Stimulated activated CD4-positive, alpha-beta T cell treated with anti-CD3 and anti-CD28 coated beads, Interleukin-12 subunit alpha, Interleukin-12 subunit beta, amount 100 ng/mL, for 48 hours (primary cell): ENCODE measurements at regions not wholly inside any gene's neighbourhood (a gene's known extent, or its start where the extent isn't known, plus 50 kb on each side); places are given as distances from the start of the nearest gene placed in this dataset.
"Not testable (repeated sequence)": the region's sequence is repeated elsewhere in the genome, so short reads cannot be mapped to it uniquely, and the experiment has no call there.

Source experiments
- DNase-seq, 3 donors: peaks; one replicate each; pipeline ENCODE4 v3.0.0-alpha.2; 2020; ENCODE audit warnings: low read depth in 2 of 3, low spot score in 1 of 3

- DNase-seq, result not testable (repeated sequence)
These were observed 82.7 kb downstream of the TFRC start for GRCh38 chr3:195999176-195999575.

- DNase-seq, result not testable (repeated sequence)
These were observed 85.6 kb downstream of the TFRC start for GRCh38 chr3:195996314-195996713.

DNA sequence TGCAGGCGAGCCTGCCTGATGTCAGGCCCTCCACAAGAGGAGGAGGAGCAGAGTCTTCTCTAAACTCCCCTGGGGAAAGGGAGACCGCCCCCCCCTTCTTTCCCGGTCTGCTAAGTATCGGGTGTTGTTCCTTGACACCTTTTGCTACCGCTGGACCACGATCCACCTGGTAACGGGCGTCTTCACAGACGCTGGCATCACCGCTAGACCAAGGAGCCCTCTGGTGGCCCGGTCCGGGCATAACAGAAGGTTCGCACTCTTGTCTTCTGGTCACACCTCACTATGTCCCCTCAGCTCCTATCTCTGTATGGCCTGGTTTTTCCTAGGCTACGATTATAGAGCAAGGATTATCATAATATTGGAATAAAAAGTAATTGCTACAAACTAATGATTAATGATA lies 86.0 kb upstream of the TNK2 start:
- DNase-seq, result peak; percentile 45 to 59 (median 48)

DNA sequence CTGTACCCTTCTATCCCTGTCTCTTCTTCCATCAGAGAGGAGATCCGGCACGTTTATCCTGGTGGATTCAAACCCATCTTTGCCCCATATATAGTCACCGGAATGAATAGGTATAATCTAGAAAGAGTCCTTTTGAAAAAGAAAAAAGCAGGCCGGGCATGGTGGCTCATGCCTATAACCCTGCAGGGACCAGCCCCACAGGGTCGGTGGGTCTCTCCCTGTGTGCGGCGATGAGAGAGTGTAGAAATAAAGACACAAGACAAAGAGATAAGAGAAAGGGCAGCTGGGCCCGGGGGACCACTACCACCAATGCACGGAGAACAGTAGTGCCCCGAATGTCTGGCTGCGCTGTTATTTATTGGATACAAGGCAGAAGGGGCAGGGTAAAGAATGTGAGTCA lies 85.3 kb upstream of the TNK2 start:
- DNase-seq, result not testable (repeated sequence)

GRCh38 chr3:195992956-195993595 lies 84.7 kb upstream of the TNK2 start:
- not testable (repeated sequence) for DNase-seq

DNA sequence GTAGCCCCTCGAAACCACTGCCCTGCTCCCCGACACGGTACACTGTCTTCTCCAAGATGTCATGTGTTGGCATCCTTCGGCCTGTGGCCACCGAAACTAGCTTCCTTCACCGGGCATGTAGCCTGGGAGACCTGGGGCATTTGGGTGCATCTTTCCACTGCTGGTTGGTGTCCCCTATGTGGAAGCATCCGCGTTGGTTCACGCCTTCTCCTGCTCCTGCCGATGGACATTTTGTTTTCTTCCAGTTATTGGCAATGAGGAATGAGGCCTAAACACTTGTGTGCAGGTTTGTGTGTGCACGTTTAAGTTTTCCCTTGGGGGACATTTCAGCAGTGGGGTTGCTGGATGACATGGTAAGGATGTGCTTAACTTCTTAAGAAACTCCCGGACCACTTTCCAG lies 83.6 kb upstream of the TNK2 start:
- DNase-seq, result not testable (repeated sequence)

DNA sequence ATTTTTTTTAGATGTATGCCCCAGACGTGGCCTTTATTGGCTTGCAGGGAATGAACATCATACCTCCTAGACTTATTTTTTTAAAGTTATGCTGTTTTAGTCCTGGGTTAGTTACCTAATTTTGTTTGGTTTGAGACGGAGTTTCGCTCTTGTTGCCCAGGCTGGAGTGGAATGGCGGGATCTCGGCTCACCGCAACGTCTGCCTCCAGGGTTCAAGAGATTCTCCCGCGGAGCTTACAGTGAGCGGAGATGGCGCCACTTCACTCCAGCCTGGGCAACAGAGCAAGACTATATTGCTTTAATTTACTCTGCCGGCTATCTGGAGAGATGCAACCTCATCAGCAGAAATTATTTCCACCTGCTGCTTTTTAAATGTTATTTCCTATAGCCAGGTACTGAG lies 82.9 kb upstream of the TNK2 start:
- not testable (repeated sequence) for DNase-seq

DNA sequence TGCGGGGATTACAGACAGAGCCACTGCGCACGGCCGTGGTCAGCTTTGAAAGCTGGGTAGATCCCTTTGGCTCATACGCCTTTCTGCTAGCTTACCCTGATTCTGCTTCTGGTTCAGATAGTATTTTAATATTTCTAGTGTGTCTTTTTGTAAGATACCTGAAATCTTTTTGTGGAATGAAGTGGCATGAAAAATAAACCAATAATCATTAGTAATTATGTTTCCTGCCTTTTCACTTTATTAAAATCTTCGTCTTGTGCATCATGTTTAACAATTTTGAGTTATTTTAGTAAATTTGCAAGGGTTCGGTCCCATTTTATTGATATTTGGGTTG lies 82.5 kb upstream of the TNK2 start:
- DNase-seq, result not testable (repeated sequence)

DNA sequence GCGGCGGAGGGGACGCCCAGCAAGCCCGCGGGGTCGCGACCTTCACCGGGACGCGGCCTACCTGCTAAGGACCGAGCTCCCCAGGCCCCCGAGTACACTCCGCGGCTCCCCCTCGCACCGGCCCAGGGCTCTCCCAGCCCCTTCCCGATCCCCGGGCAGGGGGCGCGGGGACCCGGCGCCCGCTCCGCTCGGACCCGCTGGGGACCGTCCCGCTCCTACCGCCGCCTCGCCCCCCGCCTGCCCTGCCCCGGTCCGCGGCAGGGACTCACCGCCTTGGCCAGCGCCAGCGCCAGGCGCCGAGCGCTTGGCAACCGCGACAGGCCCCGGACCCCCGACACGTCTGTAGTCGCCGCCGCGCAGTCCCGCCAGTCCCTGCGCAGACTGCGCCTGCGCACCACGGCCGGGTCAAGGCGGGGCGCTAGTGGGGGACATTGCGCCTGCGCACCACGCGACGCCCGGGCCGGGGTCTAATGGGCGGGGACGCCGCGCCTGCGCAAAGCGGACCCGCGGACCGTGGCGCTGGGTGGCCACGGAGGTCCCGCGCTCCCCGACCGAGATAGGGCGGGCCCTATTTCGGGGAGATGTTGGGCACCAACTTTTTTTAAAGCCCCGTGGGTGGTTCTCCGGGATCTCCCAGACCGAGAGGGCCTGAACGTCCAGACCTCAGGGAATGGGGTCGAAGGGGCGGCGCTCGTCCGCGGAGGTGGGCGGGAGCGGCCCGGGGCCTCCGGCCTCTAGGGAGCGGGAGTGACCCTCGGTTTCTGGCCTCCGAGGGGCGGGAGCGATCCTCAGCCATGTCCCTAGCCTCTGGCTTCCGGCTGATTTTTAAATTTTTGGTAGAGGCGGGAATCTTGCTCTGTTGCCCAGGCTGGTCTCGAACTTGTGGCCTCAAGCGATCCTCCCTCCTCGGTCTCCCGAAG lies 81.8 kb upstream of the TNK2 start:
- peak; percentile 86 to 93 (median 90) for DNase-seq

- peak in 1 of 3 donors; percentile 18 for DNase-seq
These were observed 81.0 kb upstream of the TNK2 start for GRCh38 chr3:195989197-195989920.

DNA sequence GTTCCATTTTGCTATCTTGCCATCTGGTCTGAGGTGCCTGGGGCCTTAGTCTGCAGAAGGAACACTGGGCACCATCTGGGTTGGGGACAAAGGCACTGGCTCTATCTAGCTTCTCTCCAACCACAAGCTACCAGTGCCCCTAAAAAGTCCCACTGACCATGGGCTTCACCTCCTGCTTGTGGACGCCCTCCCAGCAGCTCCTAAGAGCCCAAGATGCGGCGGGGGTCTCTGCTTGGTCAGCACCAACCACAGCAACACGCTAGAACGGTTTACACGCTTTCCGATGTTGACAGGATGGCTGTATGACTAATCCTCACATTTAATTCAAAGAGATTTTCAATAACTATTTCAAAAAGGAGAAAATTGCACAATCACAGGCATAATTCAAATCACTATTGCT lies 80.4 kb upstream of the TNK2 start:
- not testable (repeated sequence) for DNase-seq

- not testable (repeated sequence) for DNase-seq
These were observed 78.7 kb upstream of the TNK2 start for GRCh38 chr3:195987001-195987400.

GRCh38 chr3:195986576-195986975 lies 78.2 kb upstream of the TNK2 start:
- not testable (repeated sequence) for DNase-seq

DNA sequence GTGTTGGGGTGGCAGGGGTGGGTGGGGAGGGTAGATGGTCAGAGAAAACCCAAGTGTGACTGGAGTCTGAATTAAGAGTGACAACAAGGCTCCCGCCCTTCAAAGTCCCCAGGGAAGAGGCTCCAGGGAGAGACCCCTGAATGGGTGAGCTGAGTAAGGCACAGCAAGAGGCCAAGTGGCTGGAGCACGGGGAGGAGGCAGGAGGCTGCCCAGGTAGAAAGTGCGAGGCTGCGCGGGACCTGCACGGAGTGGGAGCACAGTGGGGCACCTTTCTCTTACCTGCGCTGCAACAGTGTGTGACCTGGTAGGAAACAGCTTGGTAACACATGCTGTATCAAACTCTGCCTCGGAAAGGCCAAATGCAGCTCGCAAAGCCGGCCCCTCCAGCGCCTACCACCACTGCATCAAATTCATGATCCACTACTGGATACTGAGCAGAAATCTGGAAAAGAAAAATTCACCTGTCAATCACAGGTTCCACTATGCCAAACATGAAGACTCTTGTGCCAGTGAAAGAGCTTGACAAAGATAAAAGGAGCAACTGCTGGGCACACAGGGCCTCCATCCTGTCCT lies 77.1 kb upstream of the TNK2 start:
- not testable (repeated sequence) for DNase-seq

- not testable (repeated sequence) for DNase-seq
These were observed 76.2 kb upstream of the TNK2 start for GRCh38 chr3:195984392-195985030.

DNA sequence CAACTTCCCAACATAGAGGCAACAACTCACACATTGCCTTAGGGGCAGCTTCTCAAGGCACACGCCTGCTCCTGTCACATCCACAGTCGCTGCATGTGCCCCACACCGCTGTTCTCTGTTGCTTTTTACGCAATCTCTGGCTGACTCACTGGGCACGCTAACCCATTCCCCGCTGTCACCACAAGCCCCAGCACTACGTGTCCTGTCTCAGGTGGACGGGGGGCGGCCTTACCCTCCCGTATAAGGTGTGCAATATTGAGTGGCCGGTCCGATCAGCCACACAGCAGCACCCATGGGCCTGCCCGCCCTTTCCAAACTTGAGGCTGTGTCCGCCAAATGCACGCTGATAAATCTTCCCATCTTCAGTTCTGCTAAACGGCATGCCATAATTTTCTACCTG lies 75.5 kb upstream of the TNK2 start:
- not testable (repeated sequence) for DNase-seq

DNA sequence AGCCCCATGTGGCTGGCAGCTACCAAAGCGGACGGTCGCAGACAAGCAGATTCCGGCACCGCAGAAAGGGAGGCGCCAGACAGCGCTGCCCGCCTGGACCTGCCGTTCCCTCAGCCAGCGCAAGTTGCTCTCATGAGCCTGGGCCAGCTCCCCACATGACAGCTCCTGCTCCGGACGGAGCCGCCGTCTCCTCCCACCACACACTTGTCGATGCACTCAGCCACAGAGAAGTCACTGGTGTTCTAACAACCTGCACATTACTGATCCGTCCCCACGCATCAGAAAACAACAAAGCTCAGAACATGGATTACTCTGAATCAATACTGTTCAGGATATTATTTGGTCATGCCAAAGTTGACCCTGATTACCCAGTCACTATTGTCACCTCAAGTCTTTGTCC lies 74.4 kb upstream of the TNK2 start:
- DNase-seq, result not testable (repeated sequence)

- DNase-seq, result not testable (repeated sequence)
These were observed 73.4 kb upstream of the TNK2 start for GRCh38 chr3:195981778-195982177.

- not testable (repeated sequence) for DNase-seq
These were observed 71.5 kb upstream of the TNK2 start for GRCh38 chr3:195979877-195980276.

DNA sequence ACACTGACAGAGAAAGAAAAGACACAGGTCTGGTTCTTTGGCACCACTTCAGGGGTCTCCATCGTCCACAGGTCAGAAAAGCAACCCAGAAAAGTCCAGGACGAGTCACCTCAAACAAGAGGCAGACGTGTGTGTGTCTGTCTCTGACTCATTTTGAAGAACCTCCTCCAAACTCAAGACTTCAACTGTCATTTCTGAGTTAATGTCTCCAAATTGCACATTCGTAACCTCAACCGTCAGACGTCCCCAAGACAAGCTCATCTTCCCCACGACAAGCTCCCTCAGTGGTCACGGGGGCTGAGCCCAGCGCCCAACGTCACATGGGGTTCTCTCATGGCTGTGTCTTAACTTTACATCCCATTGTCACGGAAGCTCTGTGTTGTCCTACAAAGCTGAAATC lies 70.2 kb upstream of the TNK2 start:
- DNase-seq, result not testable (repeated sequence)

DNA sequence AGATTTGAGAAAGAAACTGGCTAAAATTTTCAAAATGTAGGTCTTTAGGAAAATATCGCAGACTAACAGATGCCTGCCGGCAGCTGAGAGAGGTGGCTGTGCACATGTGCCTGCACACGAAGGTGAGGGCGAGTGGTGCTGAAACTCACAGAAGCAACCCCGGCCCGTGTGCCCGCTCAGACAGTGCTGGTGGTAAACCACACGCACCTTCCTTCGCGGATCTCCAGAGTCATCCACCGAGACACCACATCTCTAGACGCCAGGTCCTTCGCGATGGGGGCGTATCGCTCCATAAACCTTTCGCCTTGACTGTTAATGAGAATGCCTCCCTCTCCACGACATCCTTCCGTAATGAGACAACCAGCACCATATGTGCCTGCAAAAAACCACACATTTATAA lies 68.5 kb upstream of the TNK2 start:
- not testable (repeated sequence) for DNase-seq
